ENCODE measurements at regions not wholly inside any gene's neighbourhood (a gene's known extent, or its start where the extent isn't known, plus 50 kb on each side); places are given as distances from the start of the nearest gene placed in this dataset.

GRCh38 chr1:38141483-38141882, 94.9 kb upstream of the POU3F1 start:
- intact Hi-C loops (cut with micrococcal nuclease; ENCODE audit: unreplicated experiment): no loop called here
- no peak overlapping the region for H3K27ac Mint-ChIP-seq (ENCODE audit: unreplicated experiment)
- no TSS peak for BruUV-seq (replicated peaks)
- H3K36me3 Mint-ChIP-seq (ENCODE audit: insufficient read depth, unreplicated experiment): no peaks in the 10 kb centered on the region
- peaks cover 79% of the 10 kb centered on the region for H3K27me3 Mint-ChIP-seq (ENCODE audit: unreplicated experiment)
- CTCF ChIA-PET: no interaction called here
- TF ChIP-seq CTCF (IDR thresholded peaks at IDR 0.05; ENCODE audit: unreplicated experiment): no peak
- H3K4me3 Mint-ChIP-seq (ENCODE audit: low read depth, unreplicated experiment): no peak overlapping the region
- no peak for DNase-seq
- H3K9me3 Mint-ChIP-seq (ENCODE audit: low read depth, unreplicated experiment): no peaks in the 10 kb centered on the region
- no peaks in the 10 kb centered on the region for H3K4me1 Mint-ChIP-seq (ENCODE audit: low read depth, unreplicated experiment)

GRCh38 chr1:38139738-38140487, 93.3 kb upstream of the POU3F1 start:
- intact Hi-C loops (cut with micrococcal nuclease; ENCODE audit: unreplicated experiment): no loop called here
- TF ChIP-seq CTCF (IDR thresholded peaks at IDR 0.05; ENCODE audit: unreplicated experiment): no peak
- DNase-seq: no peak
- CTCF ChIA-PET: no interaction called here
- no peaks in the 10 kb centered on the region for H3K9me3 Mint-ChIP-seq (ENCODE audit: low read depth, unreplicated experiment)
- H3K27ac Mint-ChIP-seq (ENCODE audit: unreplicated experiment): no peak overlapping the region
- no TSS peak for BruUV-seq (replicated peaks)
- no peaks in the 10 kb centered on the region for H3K36me3 Mint-ChIP-seq (ENCODE audit: insufficient read depth, unreplicated experiment)
- no peaks in the 10 kb centered on the region for H3K4me1 Mint-ChIP-seq (ENCODE audit: low read depth, unreplicated experiment)
- H3K4me3 Mint-ChIP-seq (ENCODE audit: low read depth, unreplicated experiment): no peak overlapping the region
- peaks cover 79% of the 10 kb centered on the region for H3K27me3 Mint-ChIP-seq (ENCODE audit: unreplicated experiment)

GRCh38 chr1:38138498-38139233, 92.1 kb upstream of the POU3F1 start:
- DNase-seq: no peak
- no peak for TF ChIP-seq CTCF (IDR thresholded peaks at IDR 0.05; ENCODE audit: unreplicated experiment)
- Mint-ChIP-seq H3K4me1 (ENCODE audit: low read depth, unreplicated experiment) (no peaks in the 10 kb centered on the region), H3K4me3 (ENCODE audit: low read depth, unreplicated experiment) (no peak overlapping the region), H3K27me3 (ENCODE audit: unreplicated experiment) (peaks cover 80% of the 10 kb centered on the region), H3K36me3 (ENCODE audit: insufficient read depth, unreplicated experiment) (no peaks in the 10 kb centered on the region), H3K9me3 (ENCODE audit: low read depth, unreplicated experiment) (no peaks in the 10 kb centered on the region), H3K27ac (ENCODE audit: unreplicated experiment) (no peak overlapping the region)
- intact Hi-C loops (cut with micrococcal nuclease; ENCODE audit: unreplicated experiment): no loop called here
- no TSS peak for BruUV-seq (replicated peaks)
- CTCF ChIA-PET: no interaction called here

- H3K27me3 Mint-ChIP-seq (ENCODE audit: unreplicated experiment): peaks cover 80% of the 10 kb centered on the region
Observed at GRCh38 chr1:38137164-38137563, 90.6 kb upstream of the POU3F1 start.

More at GRCh38 chr1:38137164-38137563, 90.6 kb upstream of the POU3F1 start:
- Mint-ChIP-seq H3K4me3 (ENCODE audit: low read depth, unreplicated experiment) (no peak overlapping the region), H3K9me3 (ENCODE audit: low read depth, unreplicated experiment) (no peaks in the 10 kb centered on the region), H3K36me3 (ENCODE audit: insufficient read depth, unreplicated experiment) (no peaks in the 10 kb centered on the region), H3K27ac (ENCODE audit: unreplicated experiment) (no peak overlapping the region), H3K4me1 (ENCODE audit: low read depth, unreplicated experiment) (no peaks in the 10 kb centered on the region)
- TF ChIP-seq CTCF (IDR thresholded peaks at IDR 0.05; ENCODE audit: unreplicated experiment): no peak
- no TSS peak for BruUV-seq (replicated peaks)
- no peak for DNase-seq
- CTCF ChIA-PET: no interaction called here
- intact Hi-C loops (cut with micrococcal nuclease; ENCODE audit: unreplicated experiment): no loop called here

Measured in Calu3 (cell line).